ENCODE measurements at regions not wholly inside any gene's neighbourhood (a gene's known extent, or its start where the extent isn't known, plus 50 kb on each side); places are given as distances from the start of the nearest gene placed in this dataset.

GRCh38 chr20:20812136-20812535, 99.7 kb upstream of the RALGAPA2 start:
- TF ChIP-seq CTCF (IDR thresholded peaks at IDR 0.05) (no peak), ZFX (IDR thresholded peaks at IDR 0.05; ENCODE audit: borderline replicate concordance) (no peak)

All from 22Rv1 (cell line).